Fibroblast of peridontal ligament (primary cell): ENCODE measurements at regions not wholly inside any gene's neighbourhood (a gene's known extent, or its start where the extent isn't known, plus 50 kb on each side); places are given as distances from the start of the nearest gene placed in this dataset.

ENCODE experiments used
- DNase-seq: peaks from one replicate; pipeline ENCODE4 v3.0.0-alpha.2; 2010; ENCODE audit errors: extremely low read depth

GRCh38 chr10:78269060-78269459 is 235.4 kb downstream of the RPS24 start:
- DNase-seq = no peak

GRCh38 chr10:78272329-78272728 is 238.7 kb downstream of the RPS24 start:
- no peak for DNase-seq

- no peak for DNase-seq
These were observed 240.8 kb downstream of the RPS24 start for GRCh38 chr10:78274491-78274890.

GRCh38 chr10:78276139-78276538 is 242.5 kb downstream of the RPS24 start:
- no peak for DNase-seq

GRCh38 chr10:78277314-78278057 is 243.8 kb downstream of the RPS24 start:
- no peak for DNase-seq

GRCh38 chr10:78278058-78278404 is 244.4 kb downstream of the RPS24 start:
- DNase-seq = peak; percentile 67

- DNase-seq = no peak
These were observed 246.1 kb downstream of the RPS24 start for GRCh38 chr10:78279756-78280155.

- DNase-seq = no peak
These were observed 246.9 kb downstream of the RPS24 start for GRCh38 chr10:78280604-78281003.

- no peak for DNase-seq
These were observed 248.0 kb downstream of the RPS24 start for GRCh38 chr10:78281627-78282026.

GRCh38 chr10:78283069-78283682 is 249.5 kb downstream of the RPS24 start:
- no peak for DNase-seq

GRCh38 chr10:78284381-78284780 is 250.7 kb downstream of the RPS24 start:
- DNase-seq = no peak

- no peak for DNase-seq
These were observed 251.6 kb downstream of the RPS24 start for GRCh38 chr10:78285226-78285625.

- no peak for DNase-seq
These were observed 252.5 kb downstream of the RPS24 start for GRCh38 chr10:78286186-78286585.

- no peak for DNase-seq
These were observed 253.0 kb downstream of the RPS24 start for GRCh38 chr10:78286668-78287067.

GRCh38 chr10:78287618-78288017 is 254.0 kb downstream of the RPS24 start:
- no peak for DNase-seq

GRCh38 chr10:78288663-78289062 is 255.0 kb downstream of the RPS24 start:
- no peak for DNase-seq

- no peak for DNase-seq
These were observed 256.6 kb downstream of the RPS24 start for GRCh38 chr10:78290131-78290750.

GRCh38 chr10:78291722-78292121 is 258.1 kb downstream of the RPS24 start:
- DNase-seq = no peak

GRCh38 chr10:78292250-78292981 is 258.8 kb downstream of the RPS24 start:
- DNase-seq = no peak

GRCh38 chr10:78292982-78293865 is 259.6 kb downstream of the RPS24 start:
- DNase-seq = peak; percentile 36

- no peak for DNase-seq
These were observed 261.6 kb downstream of the RPS24 start for GRCh38 chr10:78295242-78295641.

- DNase-seq = no peak
These were observed 263.1 kb downstream of the RPS24 start for GRCh38 chr10:78296785-78297184.
